ENCODE measurements at regions not wholly inside any gene's neighbourhood (a gene's known extent, or its start where the extent isn't known, plus 50 kb on each side); places are given as distances from the start of the nearest gene placed in this dataset.
"Not testable (repeated sequence)": the region's sequence is repeated elsewhere in the genome, so short reads cannot be mapped to it uniquely, and the experiment has no call there.

DNA sequence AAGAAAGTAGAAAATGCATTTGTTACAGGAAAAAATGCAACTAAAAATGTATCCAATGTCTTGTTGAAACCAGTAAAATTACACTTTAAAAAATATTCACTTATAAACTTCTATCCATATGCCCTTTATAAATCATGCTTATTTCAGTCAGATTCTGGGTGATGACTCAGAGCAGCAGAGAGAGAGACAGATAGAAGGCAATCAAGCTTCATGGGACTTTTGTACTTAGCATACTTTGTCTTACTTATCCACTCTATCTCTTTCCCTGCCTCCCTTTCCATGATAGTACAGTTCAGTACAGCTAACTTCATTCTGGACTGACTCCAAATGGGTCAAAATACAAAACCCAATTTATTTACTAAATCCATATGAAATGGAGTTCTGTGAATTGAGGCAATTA is 1438.2 kb downstream of the ZPLD1 start:
- TF ChIP-seq, protein P1, sequence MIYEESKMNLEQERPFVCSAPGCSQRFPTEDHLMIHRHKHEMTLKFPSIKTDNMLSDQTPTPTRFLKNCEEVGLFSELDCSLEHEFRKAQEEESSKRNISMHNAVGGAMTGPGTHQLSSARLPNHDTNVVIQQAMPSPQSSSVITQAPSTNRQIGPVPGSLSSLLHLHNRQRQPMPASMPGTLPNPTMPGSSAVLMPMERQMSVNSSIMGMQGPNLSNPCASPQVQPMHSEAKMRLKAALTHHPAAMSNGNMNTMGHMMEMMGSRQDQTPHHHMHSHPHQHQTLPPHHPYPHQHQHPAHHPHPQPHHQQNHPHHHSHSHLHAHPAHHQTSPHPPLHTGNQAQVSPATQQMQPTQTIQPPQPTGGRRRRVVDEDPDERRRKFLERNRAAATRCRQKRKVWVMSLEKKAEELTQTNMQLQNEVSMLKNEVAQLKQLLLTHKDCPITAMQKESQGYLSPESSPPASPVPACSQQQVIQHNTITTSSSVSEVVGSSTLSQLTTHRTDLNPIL (CRISPR knock-in tag; IDR thresholded peaks at IDR 0.05; ENCODE audit: low read depth) = no peak
- TF ChIP-seq ISL1 (CRISPR knock-in tag; IDR thresholded peaks at IDR 0.05) = peak; percentile 64
- peak; percentile 66 for ATAC-seq

DNA sequence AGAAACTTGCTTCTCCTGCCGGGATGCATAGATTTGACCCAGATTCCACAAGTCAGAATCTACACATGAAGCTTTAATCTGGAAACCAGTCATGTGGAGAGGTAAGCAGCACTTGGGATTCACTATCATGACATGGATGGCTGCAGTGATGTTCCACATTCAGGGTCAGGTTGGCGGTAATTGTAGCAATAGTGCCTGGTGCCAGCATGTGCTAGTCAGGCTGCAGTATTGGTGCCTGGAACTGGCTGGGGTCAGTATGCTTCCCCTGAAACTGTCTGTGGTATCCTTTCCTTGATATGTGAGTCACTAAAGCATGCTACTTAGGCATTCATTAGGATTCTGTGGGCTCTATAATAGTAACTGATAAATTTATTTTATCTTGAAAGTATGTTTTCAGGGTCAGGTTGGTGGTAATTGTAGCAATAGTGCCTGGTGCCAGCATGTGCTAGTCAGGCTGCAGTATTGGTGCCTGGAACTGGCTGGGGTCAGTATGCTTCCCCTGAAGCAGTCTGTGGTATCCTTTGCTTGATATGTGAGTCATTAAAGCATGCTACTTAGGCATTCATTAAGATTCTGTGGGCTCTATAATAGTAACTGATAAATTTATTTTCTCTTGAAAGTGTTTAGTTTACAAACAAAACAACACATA is 1439.2 kb downstream of the ZPLD1 start:
- TF ChIP-seq ISL1 (CRISPR knock-in tag; IDR thresholded peaks at IDR 0.05) = peak; percentile 46
- TF ChIP-seq GLIS3 (CRISPR knock-in tag; IDR thresholded peaks at IDR 0.05) = no peak
- peak; percentile 40; the same call in 2 of the 3 replicates for ATAC-seq

DNA sequence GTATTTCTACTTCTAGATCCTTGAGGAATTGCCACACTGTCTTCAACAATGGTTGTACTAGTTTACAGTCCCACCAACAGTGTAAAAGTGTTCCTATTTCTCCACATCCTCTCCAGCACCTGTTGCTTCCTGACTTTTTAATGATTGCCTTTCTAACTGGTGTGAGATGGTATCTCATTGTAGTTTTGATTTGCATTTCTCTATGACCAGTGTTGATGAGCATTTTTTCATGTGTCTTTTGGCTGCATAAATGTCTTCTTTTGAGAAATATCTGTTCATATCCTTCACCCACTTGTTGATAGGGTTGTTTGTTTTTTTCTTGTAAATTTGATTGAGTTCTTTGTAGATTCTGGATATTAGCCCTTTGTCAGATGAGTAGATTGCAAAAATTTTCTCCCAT is 1447.0 kb downstream of the ZPLD1 start:
- ATAC-seq = not testable (repeated sequence)

DNA sequence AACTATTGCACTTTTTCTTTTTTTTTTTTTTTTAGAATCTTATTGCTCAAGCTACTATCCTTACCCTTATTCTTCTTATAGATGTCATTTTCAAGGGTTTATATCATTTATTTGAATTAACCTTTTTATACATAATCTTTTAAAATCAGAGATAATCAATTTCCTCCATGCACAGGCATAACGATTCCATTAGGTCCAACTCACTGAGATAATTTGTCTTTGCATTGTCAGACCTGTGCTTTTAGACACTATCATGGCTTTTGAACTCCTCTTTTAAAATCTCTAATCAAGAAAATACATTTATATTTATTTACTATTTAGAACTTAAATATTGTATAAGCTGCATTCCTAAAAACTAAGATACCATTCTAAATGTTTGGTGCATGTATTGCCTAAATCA is 1454.9 kb downstream of the ZPLD1 start:
- no peak for ATAC-seq
- TF ChIP-seq CSDC2 (CRISPR knock-in tag; IDR thresholded peaks at IDR 0.05) = no peak
- no peak for TF ChIP-seq ZNF8 (CRISPR knock-in tag; IDR thresholded peaks at IDR 0.05)
- no peak for TF ChIP-seq ISL1 (CRISPR knock-in tag; IDR thresholded peaks at IDR 0.05)
- TF ChIP-seq, protein P2, sequence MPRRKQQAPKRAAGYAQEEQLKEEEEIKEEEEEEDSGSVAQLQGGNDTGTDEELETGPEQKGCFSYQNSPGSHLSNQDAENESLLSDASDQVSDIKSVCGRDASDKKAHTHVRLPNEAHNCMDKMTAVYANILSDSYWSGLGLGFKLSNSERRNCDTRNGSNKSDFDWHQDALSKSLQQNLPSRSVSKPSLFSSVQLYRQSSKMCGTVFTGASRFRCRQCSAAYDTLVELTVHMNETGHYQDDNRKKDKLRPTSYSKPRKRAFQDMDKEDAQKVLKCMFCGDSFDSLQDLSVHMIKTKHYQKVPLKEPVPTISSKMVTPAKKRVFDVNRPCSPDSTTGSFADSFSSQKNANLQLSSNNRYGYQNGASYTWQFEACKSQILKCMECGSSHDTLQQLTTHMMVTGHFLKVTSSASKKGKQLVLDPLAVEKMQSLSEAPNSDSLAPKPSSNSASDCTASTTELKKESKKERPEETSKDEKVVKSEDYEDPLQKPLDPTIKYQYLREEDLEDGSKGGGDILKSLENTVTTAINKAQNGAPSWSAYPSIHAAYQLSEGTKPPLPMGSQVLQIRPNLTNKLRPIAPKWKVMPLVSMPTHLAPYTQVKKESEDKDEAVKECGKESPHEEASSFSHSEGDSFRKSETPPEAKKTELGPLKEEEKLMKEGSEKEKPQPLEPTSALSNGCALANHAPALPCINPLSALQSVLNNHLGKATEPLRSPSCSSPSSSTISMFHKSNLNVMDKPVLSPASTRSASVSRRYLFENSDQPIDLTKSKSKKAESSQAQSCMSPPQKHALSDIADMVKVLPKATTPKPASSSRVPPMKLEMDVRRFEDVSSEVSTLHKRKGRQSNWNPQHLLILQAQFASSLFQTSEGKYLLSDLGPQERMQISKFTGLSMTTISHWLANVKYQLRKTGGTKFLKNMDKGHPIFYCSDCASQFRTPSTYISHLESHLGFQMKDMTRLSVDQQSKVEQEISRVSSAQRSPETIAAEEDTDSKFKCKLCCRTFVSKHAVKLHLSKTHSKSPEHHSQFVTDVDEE (CRISPR knock-in tag; IDR thresholded peaks at IDR 0.05) = no peak
- TF ChIP-seq ZNF565 (CRISPR knock-in tag; conservative IDR thresholded peaks at IDR 0.05; ENCODE audit: low read depth) = no peak
- TF ChIP-seq, protein P3, sequence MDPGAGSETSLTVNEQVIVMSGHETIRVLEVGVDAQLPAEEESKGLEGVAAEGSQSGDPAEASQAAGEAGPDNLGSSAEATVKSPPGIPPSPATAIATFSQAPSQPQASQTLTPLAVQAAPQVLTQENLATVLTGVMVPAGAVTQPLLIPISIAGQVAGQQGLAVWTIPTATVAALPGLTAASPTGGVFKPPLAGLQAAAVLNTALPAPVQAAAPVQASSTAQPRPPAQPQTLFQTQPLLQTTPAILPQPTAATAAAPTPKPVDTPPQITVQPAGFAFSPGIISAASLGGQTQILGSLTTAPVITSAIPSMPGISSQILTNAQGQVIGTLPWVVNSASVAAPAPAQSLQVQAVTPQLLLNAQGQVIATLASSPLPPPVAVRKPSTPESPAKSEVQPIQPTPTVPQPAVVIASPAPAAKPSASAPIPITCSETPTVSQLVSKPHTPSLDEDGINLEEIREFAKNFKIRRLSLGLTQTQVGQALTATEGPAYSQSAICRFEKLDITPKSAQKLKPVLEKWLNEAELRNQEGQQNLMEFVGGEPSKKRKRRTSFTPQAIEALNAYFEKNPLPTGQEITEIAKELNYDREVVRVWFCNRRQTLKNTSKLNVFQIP (CRISPR knock-in tag; IDR thresholded peaks at IDR 0.05; ENCODE audit: borderline replicate concordance, low read depth) = no peak
- TF ChIP-seq SNAI2 (CRISPR knock-in tag; IDR thresholded peaks at IDR 0.05) = no peak
- no peak for TF ChIP-seq TCF4 (CRISPR knock-in tag; IDR thresholded peaks at IDR 0.05; ENCODE audit: borderline replicate concordance)
- TF ChIP-seq OSR1 (CRISPR knock-in tag; IDR thresholded peaks at IDR 0.05) = no peak
- TF ChIP-seq PPARA (CRISPR knock-in tag; IDR thresholded peaks at IDR 0.05; ENCODE audit: borderline replicate concordance) = no peak
- TF ChIP-seq ZNF70 (CRISPR knock-in tag; IDR thresholded peaks at IDR 0.05) = no peak
- no peak for TF ChIP-seq ZFP3 (CRISPR knock-in tag; IDR thresholded peaks at IDR 0.05)
- no peak for TF ChIP-seq ARNTL (CRISPR knock-in tag; IDR thresholded peaks at IDR 0.05; ENCODE audit: borderline replicate concordance, low read depth)
- no peak for TF ChIP-seq ZC3H10 (CRISPR knock-in tag; IDR thresholded peaks at IDR 0.05)
- no peak for TF ChIP-seq TOX (CRISPR knock-in tag; IDR thresholded peaks at IDR 0.05; ENCODE audit: borderline replicate concordance)
- TF ChIP-seq, protein P4, sequence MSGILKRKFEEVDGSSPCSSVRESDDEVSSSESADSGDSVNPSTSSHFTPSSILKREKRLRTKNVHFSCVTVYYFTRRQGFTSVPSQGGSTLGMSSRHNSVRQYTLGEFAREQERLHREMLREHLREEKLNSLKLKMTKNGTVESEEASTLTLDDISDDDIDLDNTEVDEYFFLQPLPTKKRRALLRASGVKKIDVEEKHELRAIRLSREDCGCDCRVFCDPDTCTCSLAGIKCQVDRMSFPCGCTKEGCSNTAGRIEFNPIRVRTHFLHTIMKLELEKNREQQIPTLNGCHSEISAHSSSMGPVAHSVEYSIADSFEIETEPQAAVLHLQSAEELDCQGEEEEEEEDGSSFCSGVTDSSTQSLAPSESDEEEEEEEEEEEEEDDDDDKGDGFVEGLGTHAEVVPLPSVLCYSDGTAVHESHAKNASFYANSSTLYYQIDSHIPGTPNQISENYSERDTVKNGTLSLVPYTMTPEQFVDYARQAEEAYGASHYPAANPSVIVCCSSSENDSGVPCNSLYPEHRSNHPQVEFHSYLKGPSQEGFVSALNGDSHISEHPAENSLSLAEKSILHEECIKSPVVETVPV (CRISPR knock-in tag; IDR thresholded peaks at IDR 0.05) = no peak
- TF ChIP-seq, protein P5, sequence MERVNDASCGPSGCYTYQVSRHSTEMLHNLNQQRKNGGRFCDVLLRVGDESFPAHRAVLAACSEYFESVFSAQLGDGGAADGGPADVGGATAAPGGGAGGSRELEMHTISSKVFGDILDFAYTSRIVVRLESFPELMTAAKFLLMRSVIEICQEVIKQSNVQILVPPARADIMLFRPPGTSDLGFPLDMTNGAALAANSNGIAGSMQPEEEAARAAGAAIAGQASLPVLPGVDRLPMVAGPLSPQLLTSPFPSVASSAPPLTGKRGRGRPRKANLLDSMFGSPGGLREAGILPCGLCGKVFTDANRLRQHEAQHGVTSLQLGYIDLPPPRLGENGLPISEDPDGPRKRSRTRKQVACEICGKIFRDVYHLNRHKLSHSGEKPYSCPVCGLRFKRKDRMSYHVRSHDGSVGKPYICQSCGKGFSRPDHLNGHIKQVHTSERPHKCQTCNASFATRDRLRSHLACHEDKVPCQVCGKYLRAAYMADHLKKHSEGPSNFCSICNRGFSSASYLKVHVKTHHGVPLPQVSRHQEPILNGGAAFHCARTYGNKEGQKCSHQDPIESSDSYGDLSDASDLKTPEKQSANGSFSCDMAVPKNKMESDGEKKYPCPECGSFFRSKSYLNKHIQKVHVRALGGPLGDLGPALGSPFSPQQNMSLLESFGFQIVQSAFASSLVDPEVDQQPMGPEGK (CRISPR knock-in tag; IDR thresholded peaks at IDR 0.05; ENCODE audit: borderline replicate concordance) = no peak
